Activated CD4-positive, alpha-beta memory T cell treated with anti-CD3 and anti-CD28 coated beads for 36 hours (primary cell): ENCODE measurements at regions not wholly inside any gene's neighbourhood (a gene's known extent, or its start where the extent isn't known, plus 50 kb on each side); places are given as distances from the start of the nearest gene placed in this dataset.
"Not testable (repeated sequence)": the region's sequence is repeated elsewhere in the genome, so short reads cannot be mapped to it uniquely, and the experiment has no call there.

Experiments used
- CTCF ChIA-PET: fragments of 350-600 bp; sonication (Branson Sonifier 250); formaldehyde crosslinking; loops from one replicate; lab custom pipeline; 2021; ENCODE audit warnings: antibody characterized with exemption, inconsistent platforms; lab: Charles Lee
- POLR2A ChIA-PET: fragments of 350-600 bp; sonication (Branson Sonifier 250); formaldehyde crosslinking; loops from one replicate; lab custom pipeline; 2021; ENCODE audit warnings: antibody characterized with exemption; lab: Charles Lee
- DNase-seq: peaks from one replicate; pipeline ENCODE4 v3.0.0-alpha.2; 2020
- H3K27ac Mint-ChIP-seq: one replicate; pipeline ENCODE4 v1.8.0; 2021; ENCODE audit warnings: mixed read lengths
- H3K27me3 Mint-ChIP-seq: one replicate; pipeline ENCODE4 v1.8.0; 2021; ENCODE audit warnings: mixed read lengths
- H3K36me3 Mint-ChIP-seq: one replicate; pipeline ENCODE4 v1.8.0; 2021; ENCODE audit warnings: mixed read lengths
- H3K4me1 Mint-ChIP-seq: one replicate; pipeline ENCODE4 v1.8.0; 2021; ENCODE audit warnings: low read depth, mixed read lengths
- H3K4me3 Mint-ChIP-seq: one replicate; pipeline ENCODE4 v1.8.0; 2021; ENCODE audit warnings: mild to moderate bottlenecking, mixed read lengths
- H3K9me3 Mint-ChIP-seq: one replicate; pipeline ENCODE4 v1.8.0; 2021; ENCODE audit warnings: mixed read lengths
- intact Hi-C: fragments of 100-400 bp; cut with micrococcal nuclease; formaldehyde crosslinking; loops from one replicate; pipeline ENCODE4 v1.15.1; 2023

- Mint-ChIP-seq H3K9me3 (peaks cover 19% of the 10 kb centered on the region), H3K36me3 (peaks cover 3% of the 10 kb centered on the region), H3K4me3 (no peak overlapping the region), H3K4me1 (no peaks in the 10 kb centered on the region), H3K27me3 (peaks cover 8% of the 10 kb centered on the region), H3K27ac (no peak overlapping the region)
- intact Hi-C loops = no loop called here
- no peak for DNase-seq
- ChIA-PET POLR2A (no interaction called here), CTCF (no interaction called here)
Observed at GRCh38 chr12:114616081-114616480, 67.9 kb downstream of the TBX3 start.

GRCh38 chr12:114614040-114614439, 69.9 kb downstream of the TBX3 start:
- Mint-ChIP-seq H3K27ac (no peak overlapping the region), H3K4me3 (no peak overlapping the region), H3K9me3 (peaks cover 19% of the 10 kb centered on the region), H3K4me1 (no peaks in the 10 kb centered on the region), H3K36me3 (peaks cover 3% of the 10 kb centered on the region), H3K27me3 (peaks cover 8% of the 10 kb centered on the region)
- DNase-seq = no peak
- intact Hi-C loops = no loop called here
- POLR2A ChIA-PET = no interaction called here
- CTCF ChIA-PET = no interaction called here

GRCh38 chr12:114612062-114612461, 71.9 kb downstream of the TBX3 start:
- H3K27me3 Mint-ChIP-seq = peaks cover 5% of the 10 kb centered on the region
- CTCF ChIA-PET = interaction anchor here (1.2 kb wide), 1 partner anchor 13 kb away, joined by 3 read pairs; no protein-coding TSS in a partner anchor
- DNase-seq = no peak
- H3K27ac Mint-ChIP-seq = no peak overlapping the region
- H3K4me1 Mint-ChIP-seq = no peaks in the 10 kb centered on the region
- intact Hi-C loops = no loop called here
- H3K4me3 Mint-ChIP-seq = no peak overlapping the region
- POLR2A ChIA-PET = no interaction called here
- peaks cover 16% of the 10 kb centered on the region for H3K9me3 Mint-ChIP-seq
- no peaks in the 10 kb centered on the region for H3K36me3 Mint-ChIP-seq

- intact Hi-C loops = no loop called here
- peaks cover 5% of the 10 kb centered on the region for H3K27me3 Mint-ChIP-seq
- peaks cover 16% of the 10 kb centered on the region for H3K9me3 Mint-ChIP-seq
- no peaks in the 10 kb centered on the region for H3K36me3 Mint-ChIP-seq
- POLR2A ChIA-PET = no interaction called here
- CTCF ChIA-PET = no interaction called here
- H3K4me1 Mint-ChIP-seq = no peaks in the 10 kb centered on the region
- no peak for DNase-seq
- H3K4me3 Mint-ChIP-seq = no peak overlapping the region
- no peak overlapping the region for H3K27ac Mint-ChIP-seq
Observed at GRCh38 chr12:114611145-114612018, 72.6 kb downstream of the TBX3 start.

GRCh38 chr12:114608509-114608908, 75.5 kb downstream of the TBX3 start:
- Mint-ChIP-seq H3K9me3 (peaks cover 2% of the 10 kb centered on the region), H3K4me1 (no peaks in the 10 kb centered on the region), H3K4me3 (no peak overlapping the region), H3K27ac (no peak overlapping the region), H3K36me3 (no peaks in the 10 kb centered on the region), H3K27me3 (no peaks in the 10 kb centered on the region)
- no peak for DNase-seq
- intact Hi-C loops = no loop called here
- ChIA-PET POLR2A (no interaction called here), CTCF (no interaction called here)

- Mint-ChIP-seq H3K27me3 (no peaks in the 10 kb centered on the region), H3K9me3 (peaks cover 3% of the 10 kb centered on the region), H3K36me3 (no peaks in the 10 kb centered on the region), H3K4me3 (no peak overlapping the region), H3K4me1 (no peaks in the 10 kb centered on the region), H3K27ac (no peak overlapping the region)
- DNase-seq = no peak
- intact Hi-C loops = no loop called here
- POLR2A ChIA-PET = no interaction called here
- CTCF ChIA-PET = no interaction called here
Observed at GRCh38 chr12:114605918-114606317, 78.1 kb downstream of the TBX3 start.

- Mint-ChIP-seq H3K9me3 (peaks cover 6% of the 10 kb centered on the region), H3K36me3 (no peaks in the 10 kb centered on the region), H3K4me1 (no peaks in the 10 kb centered on the region), H3K4me3 (no peak overlapping the region), H3K27me3 (no peaks in the 10 kb centered on the region), H3K27ac (no peak overlapping the region)
- intact Hi-C loops = no loop called here
- POLR2A ChIA-PET = no interaction called here
- CTCF ChIA-PET = no interaction called here
- DNase-seq = no peak
Observed at GRCh38 chr12:114604606-114605005, 79.4 kb downstream of the TBX3 start.

- H3K36me3 Mint-ChIP-seq, CTCF ChIA-PET, DNase-seq, intact Hi-C loops, H3K4me1 Mint-ChIP-seq, H3K4me3 Mint-ChIP-seq, POLR2A ChIA-PET, H3K27ac Mint-ChIP-seq, H3K9me3 Mint-ChIP-seq, H3K27me3 Mint-ChIP-seq: not testable (repeated sequence)
Observed at GRCh38 chr12:114600584-114600983, 83.4 kb downstream of the TBX3 start.

- no peaks in the 10 kb centered on the region for H3K36me3 Mint-ChIP-seq
- intact Hi-C loops = no loop called here
- no peaks in the 10 kb centered on the region for H3K4me1 Mint-ChIP-seq
- POLR2A ChIA-PET = no interaction called here
- H3K4me3 Mint-ChIP-seq = no peak overlapping the region
- no peak for DNase-seq
- peaks cover 2% of the 10 kb centered on the region for H3K27me3 Mint-ChIP-seq
- H3K27ac Mint-ChIP-seq = no peak overlapping the region
- CTCF ChIA-PET = no interaction called here
- H3K9me3 Mint-ChIP-seq = peaks cover 6% of the 10 kb centered on the region
Observed at GRCh38 chr12:114598111-114598510, 85.9 kb downstream of the TBX3 start.

- intact Hi-C loops = no loop called here
- Mint-ChIP-seq H3K4me1 (no peaks in the 10 kb centered on the region), H3K9me3 (peaks cover 9% of the 10 kb centered on the region), H3K27me3 (peaks cover 2% of the 10 kb centered on the region), H3K36me3 (no peaks in the 10 kb centered on the region), H3K4me3 (no peak overlapping the region), H3K27ac (no peak overlapping the region)
- ChIA-PET CTCF (no interaction called here), POLR2A (no interaction called here)
- no peak for DNase-seq
Observed at GRCh38 chr12:114592946-114593345, 91.0 kb downstream of the TBX3 start.

GRCh38 chr12:114588061-114588460, 95.9 kb downstream of the TBX3 start:
- intact Hi-C loops = no loop called here
- ChIA-PET POLR2A (no interaction called here), CTCF (no interaction called here)
- no peak overlapping the region for H3K27ac Mint-ChIP-seq
- no peaks in the 10 kb centered on the region for H3K36me3 Mint-ChIP-seq
- H3K9me3 Mint-ChIP-seq = peaks cover 9% of the 10 kb centered on the region
- H3K27me3 Mint-ChIP-seq = no peaks in the 10 kb centered on the region
- DNase-seq = no peak
- no peak overlapping the region for H3K4me3 Mint-ChIP-seq
- no peaks in the 10 kb centered on the region for H3K4me1 Mint-ChIP-seq

GRCh38 chr12:114580306-114580705, 103.7 kb downstream of the TBX3 start:
- Mint-ChIP-seq H3K27me3 (peaks cover 1% of the 10 kb centered on the region), H3K36me3 (no peaks in the 10 kb centered on the region), H3K9me3 (no peaks in the 10 kb centered on the region), H3K27ac (no peak overlapping the region), H3K4me3 (no peak overlapping the region), H3K4me1 (no peaks in the 10 kb centered on the region)
- ChIA-PET CTCF (no interaction called here), POLR2A (no interaction called here)
- DNase-seq = no peak
- intact Hi-C loops = no loop called here

GRCh38 chr12:114579389-114579788, 104.6 kb downstream of the TBX3 start:
- H3K27me3 Mint-ChIP-seq = peaks cover 1% of the 10 kb centered on the region
- POLR2A ChIA-PET = no interaction called here
- H3K4me1 Mint-ChIP-seq = no peaks in the 10 kb centered on the region
- no peaks in the 10 kb centered on the region for H3K36me3 Mint-ChIP-seq
- no peak for DNase-seq
- H3K4me3 Mint-ChIP-seq = no peak overlapping the region
- no peaks in the 10 kb centered on the region for H3K9me3 Mint-ChIP-seq
- intact Hi-C loops = no loop called here
- CTCF ChIA-PET = no interaction called here
- no peak overlapping the region for H3K27ac Mint-ChIP-seq
